ENCODE measurements at regions not wholly inside any gene's neighbourhood (a gene's known extent, or its start where the extent isn't known, plus 50 kb on each side); places are given as distances from the start of the nearest gene placed in this dataset.

- Histone ChIP-seq H2AFZ (ENCODE audit: low read depth, low read length) (no peak overlapping the region), H3K4me3 (replicated peaks in 1 of 3; ENCODE audit: insufficient read depth in 1 of 3, low read depth in 1 of 3, low read length in 3 of 3) (no peak overlapping the region), H3K27me3 (ENCODE audit: control insufficient read depth in 2 of 2, insufficient read depth in 2 of 2, low read length in 2 of 2) (no peaks in the 10 kb centered on the region), H3K4me1 (ENCODE audit: control insufficient read depth, extremely low read depth, insufficient read depth, low read length) (no peaks in the 10 kb centered on the region), H4K20me1 (replicated peaks; ENCODE audit: control insufficient read depth, extremely low read depth, insufficient read depth, low read length) (no peaks in the 10 kb centered on the region), H3K9me3 (replicated peaks; ENCODE audit: control insufficient read depth, insufficient read depth, low read length) (no peaks in the 10 kb centered on the region), H3K79me2 (ENCODE audit: control insufficient read depth, insufficient read depth, low read length) (no peaks in the 10 kb centered on the region), H3K36me3 (ENCODE audit: control insufficient read depth in 2 of 2, extremely low read depth in 1 of 2, insufficient read depth in 2 of 2, low read length in 2 of 2) (no peaks in the 10 kb centered on the region), H3K27ac (ENCODE audit: insufficient read depth, low read depth, low read length) (no peak overlapping the region), H3K9me1 (replicated peaks; ENCODE audit: control insufficient read depth, extremely low read depth, insufficient read depth, low read length) (no peaks in the 10 kb centered on the region), H3K9ac (replicated peaks; ENCODE audit: extremely low read depth, insufficient read depth, low read length) (no peak overlapping the region), H3K4me2 (ENCODE audit: insufficient read depth, low read length) (no peak overlapping the region)
- TF ChIP-seq POLR2A (IDR thresholded peaks at IDR 0.05; ENCODE audit: low read depth, low read length) = no peak
- no peak for TF ChIP-seq EZH2 (IDR thresholded peaks at IDR 0.05; ENCODE audit: borderline replicate concordance, low read depth, low read length, severe bottlenecking)
- dilution Hi-C loops (cut with MboI; ENCODE audit: extremely low pct_ligation_motif_present, low sequenced_read_pairs) = no loop called here
- BruUV-seq (replicated peaks) = no TSS peak
- intact Hi-C loops (cut with micrococcal nuclease) = no loop called here
- CTCF ChIA-PET = interaction anchor here (1.4 kb wide), 1 partner anchor 86 kb away, joined by 3 read pairs; no protein-coding TSS in a partner anchor
- FAIRE-seq (no peak), DNase-seq (ENCODE audit: low read depth, low spot score) (no peak)
- POLR2A ChIA-PET = no interaction called here
Measured at GRCh38 chr3:25119682-25120081, 308.4 kb upstream of the RARB start.

GRCh38 chr3:25120665-25121064 lies 307.4 kb upstream of the RARB start:
- H3K79me2 ChIP-seq (ENCODE audit: control insufficient read depth, insufficient read depth, low read length) = no peaks in the 10 kb centered on the region
- no peaks in the 10 kb centered on the region for H3K27me3 ChIP-seq (ENCODE audit: control insufficient read depth in 2 of 2, insufficient read depth in 2 of 2, low read length in 2 of 2)
- POLR2A ChIA-PET = no interaction called here
- H3K9me1 ChIP-seq (replicated peaks; ENCODE audit: control insufficient read depth, extremely low read depth, insufficient read depth, low read length) = no peaks in the 10 kb centered on the region
- no peaks in the 10 kb centered on the region for H3K9me3 ChIP-seq (replicated peaks; ENCODE audit: control insufficient read depth, insufficient read depth, low read length)
- FAIRE-seq (no peak), DNase-seq (ENCODE audit: low read depth, low spot score) (no peak)
- H3K36me3 ChIP-seq (ENCODE audit: control insufficient read depth in 2 of 2, extremely low read depth in 1 of 2, insufficient read depth in 2 of 2, low read length in 2 of 2) = no peaks in the 10 kb centered on the region
- H3K4me1 ChIP-seq (ENCODE audit: control insufficient read depth, extremely low read depth, insufficient read depth, low read length) = no peaks in the 10 kb centered on the region
- H4K20me1 ChIP-seq (replicated peaks; ENCODE audit: control insufficient read depth, extremely low read depth, insufficient read depth, low read length) = no peaks in the 10 kb centered on the region
- no TSS peak for BruUV-seq (replicated peaks)
- no peak overlapping the region for H3K9ac ChIP-seq (replicated peaks; ENCODE audit: extremely low read depth, insufficient read depth, low read length)
- H3K4me3 ChIP-seq (replicated peaks in 1 of 3; ENCODE audit: insufficient read depth in 1 of 3, low read depth in 1 of 3, low read length in 3 of 3) = no peak overlapping the region
- TF ChIP-seq FOS (IDR thresholded peaks at IDR 0.05; ENCODE audit: borderline replicate concordance, insufficient read depth, low read length) (no peak), CTCF (IDR thresholded peaks at IDR 0.05; ENCODE audit: extremely low read depth in 1 of 2, insufficient read depth in 1 of 2, low read depth in 1 of 2, low read length in 2 of 2) (no peak), POLR2A (IDR thresholded peaks at IDR 0.05; ENCODE audit: low read depth, low read length) (no peak), POLR2AphosphoS5 (IDR thresholded peaks at IDR 0.05; ENCODE audit: insufficient read depth, low read depth, low read length) (no peak), EZH2 (IDR thresholded peaks at IDR 0.05; ENCODE audit: borderline replicate concordance, low read depth, low read length, severe bottlenecking) (no peak), GATA2 (IDR thresholded peaks at IDR 0.05; ENCODE audit: insufficient read depth, insufficient read length, low read depth, low read length) (no peak)
- dilution Hi-C loops (cut with MboI; ENCODE audit: extremely low pct_ligation_motif_present, low sequenced_read_pairs) (no loop called here), intact Hi-C loops (cut with micrococcal nuclease) (no loop called here)
- no peak overlapping the region for H2AFZ ChIP-seq (ENCODE audit: low read depth, low read length)
- H3K4me2 ChIP-seq (ENCODE audit: insufficient read depth, low read length) = no peak overlapping the region
- CTCF ChIA-PET = no interaction called here
- H3K27ac ChIP-seq (ENCODE audit: insufficient read depth, low read depth, low read length) = no peak overlapping the region

Data from endothelial cell of umbilical vein (primary cell).